A673 (cell line): ENCODE measurements at regions not wholly inside any gene's neighbourhood (a gene's known extent, or its start where the extent isn't known, plus 50 kb on each side); places are given as distances from the start of the nearest gene placed in this dataset.

Source experiments
- BruUV-seq: library from RNA; stranded (reverse); fragments of 400-500 nt; replicated peaks from 2 replicates; lab custom pipeline; 2021; lab: Mats Ljungman, UMichigan
- CTCF ChIA-PET: fragments of 300-600 bp; sonication (Branson Sonifier 250); formaldehyde crosslinking; loops from one replicate; lab custom pipeline; 2022; ENCODE audit warnings: antibody characterized with exemption; lab: Charles Lee
- POLR2A ChIA-PET: fragments of 300-600 bp; sonication (Branson Sonifier 250); formaldehyde crosslinking; loops from one replicate; lab custom pipeline; 2022; ENCODE audit warnings: antibody characterized with exemption; ENCODE audit not compliant: low non-redundant PET; lab: Charles Lee
- DNase-seq: peaks from one replicate; pipeline ENCODE4 v3.0.0-alpha.2; 2015; ENCODE audit warnings: low spot score
- H3K27ac ChIP-seq: fragments of 200-600 bp; sonication (generic); 2 replicates; pipeline ENCODE4 v1.5.1; 2016; ENCODE audit warnings: mixed run types, low read depth, mild to moderate bottlenecking, mixed read lengths, antibody characterized with exemption, low read length; ENCODE audit not compliant: poor library complexity, severe bottlenecking
- H3K27me3 ChIP-seq: fragments of 200-600 bp; sonication (generic); replicated peaks from 2 replicates; pipeline ENCODE4 v1.6.1; 2017; ENCODE audit warnings: mixed run types, low read depth, mild to moderate bottlenecking, mixed read lengths, antibody characterized with exemption, low read length; ENCODE audit not compliant: insufficient read depth, poor library complexity
- H3K36me3 ChIP-seq: fragments of 200-600 bp; sonication (generic); 2 replicates; pipeline ENCODE4 v1.6.1; 2016; ENCODE audit warnings: mixed run types, mild to moderate bottlenecking, mixed read lengths, antibody characterized with exemption, low read length; ENCODE audit not compliant: insufficient read depth, poor library complexity, severe bottlenecking
- H3K4me1 ChIP-seq: fragments of 200-600 bp; sonication (generic); 2 replicates; pipeline ENCODE4 v1.6.1; 2017; ENCODE audit warnings: mixed run types, mild to moderate bottlenecking, mixed read lengths, antibody characterized with exemption, low read length; ENCODE audit not compliant: insufficient read depth, poor library complexity, severe bottlenecking
- H3K4me3 ChIP-seq: fragments of 200-600 bp; sonication (generic); 2 replicates; pipeline ENCODE4 v1.5.1; 2016; ENCODE audit warnings: low read depth, mixed run types, mild to moderate bottlenecking, mixed read lengths, low read length; ENCODE audit not compliant: poor library complexity, severe bottlenecking
- H3K9me3 ChIP-seq: fragments of 200-600 bp; sonication (generic); 2 replicates; pipeline ENCODE4 v1.6.1; 2016; ENCODE audit warnings: mixed run types, low read depth, mild to moderate bottlenecking, mixed read lengths, antibody characterized with exemption, low read length; ENCODE audit not compliant: poor library complexity, severe bottlenecking
- EZH2 ChIP-seq: fragments of 200-600 bp; sonication (generic); IDR thresholded peaks from 2 replicates; pipeline ENCODE4 v1.6.1; 2017; ENCODE audit warnings: borderline replicate concordance, low read depth, mild to moderate bottlenecking, mixed read lengths, antibody characterized with exemption, low read length; ENCODE audit not compliant: poor library complexity, severe bottlenecking
- intact Hi-C: fragments of 100-400 bp; cut with micrococcal nuclease; formaldehyde crosslinking; loops from one replicate; pipeline ENCODE4 v1.10.0; 2022; ENCODE audit not compliant: unreplicated experiment
- TF ChIP-seq, protein P1 (sequence below): fragments of 300-800, 200-600 bp; sonication (generic); conservative IDR thresholded peaks from 2 replicates; pipeline ENCODE4 v1.5.1; 2017; ENCODE audit warnings: low read depth, mild to moderate bottlenecking, antibody characterized with exemption, low read length, moderate library complexity, mixed read lengths

DNA sequence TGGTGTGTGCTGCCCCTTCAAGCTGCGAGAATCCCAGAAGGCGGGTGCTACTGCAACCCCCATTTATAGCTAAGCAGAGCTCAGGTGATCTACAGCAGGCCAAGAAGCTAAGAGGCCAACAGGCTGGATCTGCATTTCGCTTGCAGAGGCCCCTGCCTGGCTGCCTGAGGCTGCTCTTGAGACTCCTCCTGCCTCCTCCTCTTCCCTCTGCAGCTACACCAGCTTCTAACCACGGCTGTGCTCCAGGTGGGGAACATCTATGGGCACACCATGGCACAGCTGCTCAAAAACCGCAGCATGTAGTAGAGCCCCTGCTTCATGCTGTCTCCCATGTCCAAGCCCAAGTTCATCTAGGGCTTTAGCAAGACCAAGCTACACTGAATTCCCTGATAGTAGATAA, 72.9 kb upstream of the ZNF678 start:
- no peak overlapping the region for H3K27ac ChIP-seq
- H3K27me3 ChIP-seq: no peaks in the 10 kb centered on the region
- H3K4me3 ChIP-seq: no peak overlapping the region
- no peak for DNase-seq
- TF ChIP-seq, protein P1, sequence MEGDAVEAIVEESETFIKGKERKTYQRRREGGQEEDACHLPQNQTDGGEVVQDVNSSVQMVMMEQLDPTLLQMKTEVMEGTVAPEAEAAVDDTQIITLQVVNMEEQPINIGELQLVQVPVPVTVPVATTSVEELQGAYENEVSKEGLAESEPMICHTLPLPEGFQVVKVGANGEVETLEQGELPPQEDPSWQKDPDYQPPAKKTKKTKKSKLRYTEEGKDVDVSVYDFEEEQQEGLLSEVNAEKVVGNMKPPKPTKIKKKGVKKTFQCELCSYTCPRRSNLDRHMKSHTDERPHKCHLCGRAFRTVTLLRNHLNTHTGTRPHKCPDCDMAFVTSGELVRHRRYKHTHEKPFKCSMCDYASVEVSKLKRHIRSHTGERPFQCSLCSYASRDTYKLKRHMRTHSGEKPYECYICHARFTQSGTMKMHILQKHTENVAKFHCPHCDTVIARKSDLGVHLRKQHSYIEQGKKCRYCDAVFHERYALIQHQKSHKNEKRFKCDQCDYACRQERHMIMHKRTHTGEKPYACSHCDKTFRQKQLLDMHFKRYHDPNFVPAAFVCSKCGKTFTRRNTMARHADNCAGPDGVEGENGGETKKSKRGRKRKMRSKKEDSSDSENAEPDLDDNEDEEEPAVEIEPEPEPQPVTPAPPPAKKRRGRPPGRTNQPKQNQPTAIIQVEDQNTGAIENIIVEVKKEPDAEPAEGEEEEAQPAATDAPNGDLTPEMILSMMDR: no peak
- no peak for TF ChIP-seq EZH2
- no peaks in the 10 kb centered on the region for H3K36me3 ChIP-seq
- ChIA-PET CTCF (no interaction called here), POLR2A (interaction anchor here (0.6 kb wide), 1 partner anchor 428 kb away, joined by 3 read pairs; no protein-coding TSS in a partner anchor)
- no TSS peak for BruUV-seq
- intact Hi-C loops: no loop called here
- no peaks in the 10 kb centered on the region for H3K4me1 ChIP-seq
- H3K9me3 ChIP-seq: no peaks in the 10 kb centered on the region

DNA sequence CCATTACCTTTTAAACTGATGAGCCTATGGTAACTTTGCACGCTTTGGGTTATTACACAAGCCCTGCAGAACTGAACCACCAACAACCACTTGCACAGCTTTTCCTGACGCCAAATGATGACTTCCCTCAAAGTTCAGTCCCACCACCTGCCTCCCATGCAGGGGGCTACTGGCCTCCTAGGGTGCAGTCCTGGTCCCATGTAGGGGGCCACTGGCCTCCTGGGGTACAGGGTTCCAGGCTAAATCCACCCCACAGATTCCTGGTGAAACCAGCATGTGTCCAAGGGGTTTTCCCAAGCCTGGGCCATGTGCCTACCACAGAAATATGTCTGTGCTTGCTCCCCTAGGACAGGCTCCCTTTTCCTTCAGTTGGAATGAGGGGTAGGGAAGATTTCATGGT, 73.4 kb upstream of the ZNF678 start:
- DNase-seq: no peak
- H3K27ac ChIP-seq: no peak overlapping the region
- H3K4me1 ChIP-seq: no peaks in the 10 kb centered on the region
- no peak overlapping the region for H3K4me3 ChIP-seq
- no peaks in the 10 kb centered on the region for H3K27me3 ChIP-seq
- intact Hi-C loops: no loop called here
- CTCF ChIA-PET: interaction anchor here (0.6 kb wide), 1 partner anchor 240 kb away, joined by 3 read pairs; no protein-coding TSS in a partner anchor
- H3K36me3 ChIP-seq: no peaks in the 10 kb centered on the region
- BruUV-seq: no TSS peak
- POLR2A ChIA-PET: no interaction called here
- no peaks in the 10 kb centered on the region for H3K9me3 ChIP-seq
- TF ChIP-seq, protein P1: no peak
- TF ChIP-seq EZH2: no peak

DNA sequence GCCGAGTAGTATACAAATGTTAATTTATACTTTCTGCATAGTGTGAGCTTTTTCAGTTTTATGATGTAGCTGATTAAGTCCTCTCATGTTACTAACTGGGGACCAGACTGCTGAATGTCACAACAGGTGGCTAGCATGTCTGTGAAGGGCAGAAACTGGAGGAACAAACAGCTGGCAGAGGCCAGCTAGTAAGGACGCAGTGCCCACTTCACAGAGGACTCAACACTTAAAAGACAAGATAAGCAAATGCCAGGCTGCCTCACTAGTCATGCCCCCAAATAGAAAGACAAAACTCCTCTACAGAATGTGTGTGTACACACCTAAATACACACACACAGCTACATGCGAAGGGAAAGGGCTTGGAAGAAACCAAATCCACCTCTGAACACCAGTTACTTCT, 73.8 kb upstream of the ZNF678 start:
- CTCF ChIA-PET: interaction anchor here (0.6 kb wide), 1 partner anchor 241 kb away, joined by 3 read pairs; no protein-coding TSS in a partner anchor
- no peaks in the 10 kb centered on the region for H3K27me3 ChIP-seq
- H3K36me3 ChIP-seq: no peaks in the 10 kb centered on the region
- DNase-seq: no peak
- no peaks in the 10 kb centered on the region for H3K9me3 ChIP-seq
- H3K27ac ChIP-seq: no peak overlapping the region
- POLR2A ChIA-PET: no interaction called here
- no peaks in the 10 kb centered on the region for H3K4me1 ChIP-seq
- no peak for TF ChIP-seq EZH2
- TF ChIP-seq, protein P1: no peak
- BruUV-seq: no TSS peak
- no peak overlapping the region for H3K4me3 ChIP-seq
- intact Hi-C loops: loop anchor here (10.0 kb wide), 1 partner anchor 245 kb away; the partner anchor contains the start of genes JMJD4 and SNAP47
